Astrocyte of the cerebellum (primary cell): ENCODE measurements at regions not wholly inside any gene's neighbourhood (a gene's known extent, or its start where the extent isn't known, plus 50 kb on each side); places are given as distances from the start of the nearest gene placed in this dataset.

Experiments
- DNase-seq: peaks from one replicate; pipeline ENCODE4 v3.0.0-alpha.2; 2011; ENCODE audit warnings: low read depth
- H3K4me3 ChIP-seq: 2 replicates; pipeline ENCODE4 v1.5.1; 2011; ENCODE audit warnings: mild to moderate bottlenecking, low read depth, low read length, moderate library complexity
- CTCF ChIP-seq: IDR thresholded peaks from 2 replicates; pipeline ENCODE4 v1.5.1; 2012; ENCODE audit warnings: low read length, low read depth, moderate library complexity, mild to moderate bottlenecking; ENCODE audit errors: missing control alignments
- in situ Hi-C: cut with HindIII; loops from 2 replicates; pipeline ENCODE4 v1.10.0; 2017; ENCODE audit warnings: low sequenced_read_pairs

GRCh38 chr2:65940856-65941255 lies 494.1 kb upstream of the MEIS1 start:
- DNase-seq, result no peak
- no peak for TF ChIP-seq CTCF
- in situ Hi-C loops, result no loop called here
- no peak overlapping the region for H3K4me3 ChIP-seq

GRCh38 chr2:65939687-65940086 lies 495.2 kb upstream of the MEIS1 start:
- TF ChIP-seq CTCF, result no peak
- no peak overlapping the region for H3K4me3 ChIP-seq
- DNase-seq, result no peak
- in situ Hi-C loops, result no loop called here

- no peak for TF ChIP-seq CTCF
- in situ Hi-C loops, result no loop called here
- no peak overlapping the region for H3K4me3 ChIP-seq
- no peak for DNase-seq
Observed at GRCh38 chr2:65937379-65938160, 497.4 kb upstream of the MEIS1 start.

- no peak overlapping the region for H3K4me3 ChIP-seq
- no peak for TF ChIP-seq CTCF
- in situ Hi-C loops, result no loop called here
- no peak for DNase-seq
Observed at GRCh38 chr2:65934992-65935629, 499.8 kb upstream of the MEIS1 start.

GRCh38 chr2:65932571-65932970 lies 500.2 kb upstream of the SPRED2 start:
- in situ Hi-C loops, result no loop called here
- no peak for DNase-seq
- no peak for TF ChIP-seq CTCF

GRCh38 chr2:65931056-65931455 lies 498.7 kb upstream of the SPRED2 start:
- H3K4me3 ChIP-seq, result no peak overlapping the region
- DNase-seq, result no peak
- no peak for TF ChIP-seq CTCF
- in situ Hi-C loops, result no loop called here

More at GRCh38 chr2:65932571-65932970, 500.2 kb upstream of the SPRED2 start:
- no peak overlapping the region for H3K4me3 ChIP-seq
